ENCODE measurements at regions not wholly inside any gene's neighbourhood (a gene's known extent, or its start where the extent isn't known, plus 50 kb on each side); places are given as distances from the start of the nearest gene placed in this dataset.

DNA sequence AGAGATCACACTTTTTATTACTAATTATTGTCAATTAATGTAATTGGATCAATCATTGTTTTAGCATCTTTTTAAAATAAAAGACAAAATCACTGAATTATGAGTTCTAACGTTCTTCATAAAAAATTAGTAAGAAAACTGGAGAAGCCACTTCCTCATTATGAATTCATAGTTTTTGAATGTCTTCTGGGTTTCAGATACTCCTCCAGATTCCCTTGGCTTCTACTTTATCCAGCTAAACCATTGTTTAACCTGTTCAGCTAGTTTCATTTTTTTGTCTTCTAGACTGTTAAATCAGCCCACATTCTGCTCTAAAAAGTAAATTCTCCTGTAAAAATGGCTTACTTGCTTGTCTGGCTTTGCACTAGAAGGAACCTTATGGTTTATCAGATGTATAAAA lies 753.4 kb upstream of the ACVR2A start:
- no peak for DNase-seq (ENCODE audit: low read depth in 2 of 3, low spot score in 2 of 3)

DNA sequence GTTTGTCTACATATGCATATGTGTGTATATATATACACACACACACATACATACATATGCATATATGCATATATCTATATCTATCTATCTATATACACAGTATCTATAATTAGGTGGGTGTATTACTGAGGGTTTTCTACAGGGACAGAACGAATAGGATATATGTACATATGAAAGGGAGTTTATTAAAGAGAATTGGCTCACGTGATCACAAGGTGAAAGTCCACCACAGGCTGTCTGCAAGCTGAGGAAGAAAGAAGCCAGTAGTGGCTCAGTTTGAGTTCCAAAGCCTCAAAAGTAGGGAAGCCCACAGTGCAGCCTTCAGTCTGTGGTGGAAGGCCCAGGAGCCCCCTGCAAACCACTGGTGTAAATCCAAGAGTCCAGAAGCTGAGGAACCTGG lies 756.0 kb upstream of the ACVR2A start:
- DNase-seq (ENCODE audit: low read depth in 2 of 3, low spot score in 2 of 3), result no peak

DNA sequence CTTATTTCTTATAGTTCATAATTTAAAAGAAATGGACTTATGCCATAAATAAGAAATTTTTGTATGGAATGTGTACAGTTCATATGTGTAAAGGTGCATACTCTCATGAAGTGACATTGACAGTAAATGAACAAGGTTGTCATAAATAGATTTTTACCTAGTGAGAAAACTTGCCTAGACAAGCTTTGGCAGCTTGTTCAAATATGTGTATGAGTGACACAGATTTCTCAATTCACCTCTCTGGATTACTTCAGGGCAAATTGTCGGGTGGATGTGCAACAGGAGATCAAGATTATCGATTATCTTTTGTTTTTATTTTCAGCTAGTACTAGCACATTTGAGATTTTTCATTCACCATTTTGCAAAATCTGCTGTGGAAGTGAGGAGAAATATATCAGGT lies 758.1 kb upstream of the ACVR2A start:
- no peak for DNase-seq (ENCODE audit: low read depth in 2 of 3, low spot score in 2 of 3)

DNA sequence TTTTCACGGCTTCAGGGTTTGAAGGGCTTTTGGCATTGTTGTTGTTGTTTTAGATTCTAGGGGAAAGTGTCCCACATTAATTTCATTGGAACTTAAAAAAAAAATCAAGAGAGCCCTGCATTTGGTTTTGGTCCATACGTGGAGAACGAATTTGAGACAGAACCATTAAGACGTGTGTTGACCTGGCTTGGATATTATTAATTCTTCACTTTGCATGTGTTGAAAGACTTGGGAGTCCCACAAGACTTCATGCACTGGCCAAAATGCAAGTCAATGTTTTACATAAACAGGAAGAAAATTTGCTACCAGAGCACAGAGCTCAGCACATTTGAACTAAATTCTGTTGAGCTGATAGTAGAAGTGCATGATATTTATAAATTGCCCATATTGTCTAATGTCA lies 761.2 kb upstream of the ACVR2A start:
- no peak for DNase-seq (ENCODE audit: low read depth in 2 of 3, low spot score in 2 of 3)

DNA sequence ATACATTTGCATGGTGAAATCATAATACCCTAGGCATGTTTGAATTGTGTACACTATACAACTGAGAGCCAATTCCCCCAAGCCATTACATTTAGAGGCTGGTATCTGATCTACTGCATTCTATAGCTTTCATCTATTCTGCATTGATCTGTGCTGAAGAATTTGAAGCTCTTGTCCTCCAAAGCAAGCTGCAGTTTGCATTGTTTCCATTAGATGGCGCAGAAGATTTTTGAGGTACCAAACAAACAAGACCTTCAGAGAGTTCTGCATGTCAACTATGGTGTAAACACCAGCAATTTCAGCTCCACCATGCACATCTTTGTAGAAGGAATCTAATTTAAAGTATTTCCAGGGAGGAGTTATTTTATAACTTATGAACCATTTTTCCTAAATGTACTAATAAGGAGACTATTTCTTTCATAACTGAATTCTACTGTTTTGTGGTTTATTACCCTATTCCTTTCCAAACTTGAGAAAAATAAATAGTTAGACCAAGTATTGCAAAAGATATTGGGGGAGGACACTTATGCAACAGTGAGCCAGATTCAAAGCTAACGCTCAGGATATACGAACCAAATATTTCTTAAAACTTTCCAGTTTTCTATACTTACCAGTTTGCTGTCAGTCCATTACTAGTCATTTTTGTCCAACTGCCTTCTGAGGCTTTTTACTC lies 761.8 kb upstream of the ACVR2A start:
- peak in 1 of 3 experiments; percentile 14 for DNase-seq (ENCODE audit: low read depth in 2 of 3, low spot score in 2 of 3)

DNA sequence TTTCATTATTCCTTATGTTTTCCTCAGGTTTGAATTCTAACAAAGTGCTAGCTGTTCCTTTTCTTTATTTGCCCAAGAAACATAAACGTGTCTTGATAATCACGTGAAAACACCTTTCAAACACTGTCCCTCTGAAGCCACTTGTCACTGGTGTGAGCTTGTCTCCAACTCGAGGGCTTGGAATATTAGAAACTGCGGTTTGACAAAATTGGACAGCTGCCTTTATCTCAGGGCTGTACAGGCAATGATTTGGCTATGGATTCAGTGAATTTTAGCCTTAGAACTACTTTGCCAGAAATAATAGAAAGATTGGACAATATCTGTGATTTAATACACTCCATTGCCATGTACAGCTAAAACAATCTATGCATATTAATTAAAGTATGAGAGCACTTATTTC lies 763.0 kb upstream of the ACVR2A start:
- DNase-seq (ENCODE audit: low read depth in 2 of 3, low spot score in 2 of 3), result no peak

DNA sequence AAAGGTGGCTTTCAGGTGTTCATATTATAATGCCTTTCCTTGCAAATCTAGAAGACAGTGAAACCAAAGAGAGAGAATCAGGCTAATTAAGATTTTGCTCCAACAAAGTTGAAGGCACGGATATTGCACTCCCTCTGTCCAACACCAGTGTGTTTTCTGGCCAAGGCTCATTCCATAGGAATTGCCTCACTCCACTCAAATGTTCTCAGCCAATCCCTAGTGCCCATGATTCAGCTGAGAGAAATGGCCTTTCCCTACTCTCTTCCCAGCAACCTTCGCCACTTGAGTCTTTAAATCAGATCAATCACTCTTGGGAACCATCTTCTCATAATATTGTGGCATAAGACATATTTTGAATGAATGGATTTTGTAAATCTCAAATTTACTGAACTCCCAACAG lies 768.2 kb upstream of the ACVR2A start:
- no peak for DNase-seq (ENCODE audit: low read depth in 2 of 3, low spot score in 2 of 3)

DNA sequence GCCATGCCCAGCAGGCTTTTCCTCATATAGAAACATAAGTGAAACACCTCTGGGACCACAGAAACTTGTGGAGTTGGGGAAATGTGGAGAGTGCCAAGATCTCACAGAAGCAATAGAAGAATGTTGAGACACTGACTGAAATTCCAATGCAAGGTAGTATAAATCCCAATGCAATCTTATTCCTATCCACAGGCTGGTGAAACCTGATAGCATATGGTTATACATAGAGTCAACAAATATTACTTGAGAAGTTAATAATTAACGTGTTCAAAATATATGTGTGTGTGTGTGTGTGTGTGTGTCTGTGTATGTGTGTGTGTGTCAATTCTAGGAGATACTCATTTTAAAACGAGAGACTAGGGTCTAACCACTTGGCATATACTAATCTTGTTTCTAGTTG lies 776.8 kb upstream of the ACVR2A start:
- no peak for DNase-seq (ENCODE audit: low read depth in 2 of 3, low spot score in 2 of 3)

DNA sequence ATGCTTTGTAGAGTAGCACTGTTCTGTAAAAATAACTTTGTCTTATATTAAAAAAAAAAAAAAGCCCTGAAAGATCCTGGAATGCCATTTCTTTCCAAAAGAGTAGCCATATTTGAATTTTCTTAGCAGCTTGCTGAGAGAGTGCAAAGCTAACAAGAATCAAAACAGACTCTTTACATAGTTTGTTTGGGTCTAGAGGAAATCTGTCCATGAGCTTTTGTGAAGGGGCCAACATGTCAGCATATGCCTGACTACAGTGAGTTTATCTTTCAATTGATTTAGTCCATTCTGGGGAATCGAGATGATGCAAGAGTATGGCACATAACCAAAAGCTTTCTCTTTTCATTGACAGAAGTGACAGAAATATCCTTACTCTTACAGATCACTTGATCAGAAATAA lies 777.7 kb upstream of the ACVR2A start:
- DNase-seq (ENCODE audit: low read depth in 2 of 3, low spot score in 2 of 3), result no peak

DNA sequence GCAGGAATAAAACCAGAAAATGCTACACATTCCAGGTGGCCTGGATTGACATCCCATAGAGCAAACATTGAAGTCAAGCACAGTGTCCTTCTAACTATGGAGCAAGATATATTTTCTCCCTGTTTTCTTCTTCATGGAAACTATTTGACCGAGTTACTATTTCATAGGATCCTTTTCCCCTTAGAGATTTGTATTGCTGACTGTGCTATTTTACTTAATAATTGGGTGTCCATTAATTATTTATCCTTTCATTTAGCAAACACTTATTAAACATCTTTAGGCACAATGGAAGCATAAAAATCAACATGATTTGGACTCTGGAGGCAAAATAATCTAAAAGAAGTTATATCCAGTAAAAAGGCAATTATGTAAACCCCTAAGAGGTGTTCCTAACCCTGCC lies 782.8 kb upstream of the ACVR2A start:
- DNase-seq (ENCODE audit: low read depth in 2 of 3, low spot score in 2 of 3), result no peak

DNA sequence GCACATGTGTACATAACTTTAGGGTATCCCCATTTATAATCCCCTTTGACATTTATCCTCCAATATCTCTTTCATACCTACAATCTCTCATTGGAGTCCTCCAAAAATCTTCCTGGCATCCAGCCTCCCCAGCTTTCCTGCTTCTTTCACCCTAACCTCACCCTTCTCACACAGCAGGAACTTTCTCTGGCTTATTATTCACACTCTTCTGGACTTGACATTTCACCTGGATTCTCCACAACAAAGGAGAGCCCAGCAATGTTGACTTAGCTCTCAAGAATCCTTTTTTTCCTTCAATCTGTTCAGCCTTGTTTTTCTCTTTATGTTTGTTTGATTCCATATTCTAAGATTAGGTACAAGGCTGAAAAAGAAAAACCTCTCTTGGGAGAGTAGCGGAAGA lies 783.6 kb upstream of the ACVR2A start:
- no peak for DNase-seq (ENCODE audit: low read depth in 2 of 3, low spot score in 2 of 3)

DNA sequence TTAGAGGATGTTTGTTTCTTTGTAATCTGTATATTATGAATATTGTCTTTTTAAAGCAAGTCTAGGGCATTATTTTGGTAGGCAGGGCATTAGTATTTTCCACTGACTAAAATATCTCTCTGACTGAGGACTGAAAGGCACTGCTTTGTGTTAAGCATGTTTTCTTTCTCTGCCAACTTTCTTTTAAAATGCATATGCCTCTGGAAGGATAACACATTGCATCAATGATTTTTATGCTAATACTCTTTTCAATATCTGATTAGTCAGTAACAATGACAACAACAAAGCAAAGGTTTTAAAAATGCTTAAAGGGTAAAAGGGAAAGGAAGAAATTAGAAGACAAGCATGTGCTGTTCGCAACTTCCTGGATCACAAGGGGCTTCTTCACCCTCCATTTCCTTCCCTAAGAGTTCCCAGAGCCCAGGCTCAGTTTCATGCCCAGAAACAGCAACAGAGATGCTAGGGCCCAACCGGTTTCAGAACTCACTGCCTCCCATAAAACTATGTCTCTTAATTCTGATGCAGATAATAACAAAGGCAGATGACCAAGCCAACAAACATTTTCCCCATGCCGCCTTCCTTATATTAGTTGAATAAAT lies 786.8 kb upstream of the ACVR2A start:
- no peak for DNase-seq (ENCODE audit: low read depth in 2 of 3, low spot score in 2 of 3)

DNA sequence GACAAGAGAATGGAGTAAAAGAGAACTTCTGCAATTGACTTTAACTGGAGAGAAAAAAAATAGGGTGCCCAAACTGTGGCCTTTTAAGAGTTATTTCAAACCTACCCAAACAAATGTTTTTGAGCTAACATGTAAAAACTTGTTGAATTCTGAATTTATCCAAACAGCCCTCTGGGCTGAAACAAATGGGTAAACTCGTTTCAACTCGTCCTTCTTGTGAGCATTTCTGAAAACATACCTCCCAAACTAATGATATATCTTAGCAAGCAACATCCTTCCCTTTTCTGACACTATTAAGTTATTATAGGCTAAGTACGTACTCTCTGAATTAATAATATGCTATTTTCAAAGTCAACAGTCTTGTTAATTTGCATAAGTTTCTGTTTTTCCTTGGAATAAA lies 793.0 kb upstream of the ACVR2A start:
- no peak for DNase-seq (ENCODE audit: low read depth in 2 of 3, low spot score in 2 of 3)

DNA sequence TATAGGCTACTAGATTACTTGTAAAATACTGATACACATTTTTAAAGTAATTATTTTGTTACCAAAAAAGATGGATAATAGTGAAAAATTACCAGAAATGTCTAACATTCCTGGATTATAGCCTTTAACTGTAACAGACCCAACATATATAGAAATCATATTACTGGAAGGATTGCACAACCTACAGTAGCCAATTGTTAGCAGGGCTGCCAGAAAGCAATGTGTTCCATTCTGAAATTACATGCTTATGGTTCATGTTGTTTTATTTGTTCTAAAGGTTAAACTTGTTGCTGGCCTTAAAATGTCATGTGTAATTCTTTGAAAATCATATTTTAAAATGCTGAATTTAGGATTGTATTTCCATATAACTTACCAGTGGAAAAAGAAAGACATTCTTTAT lies 793.6 kb upstream of the ACVR2A start:
- no peak for DNase-seq (ENCODE audit: low read depth in 2 of 3, low spot score in 2 of 3)

DNA sequence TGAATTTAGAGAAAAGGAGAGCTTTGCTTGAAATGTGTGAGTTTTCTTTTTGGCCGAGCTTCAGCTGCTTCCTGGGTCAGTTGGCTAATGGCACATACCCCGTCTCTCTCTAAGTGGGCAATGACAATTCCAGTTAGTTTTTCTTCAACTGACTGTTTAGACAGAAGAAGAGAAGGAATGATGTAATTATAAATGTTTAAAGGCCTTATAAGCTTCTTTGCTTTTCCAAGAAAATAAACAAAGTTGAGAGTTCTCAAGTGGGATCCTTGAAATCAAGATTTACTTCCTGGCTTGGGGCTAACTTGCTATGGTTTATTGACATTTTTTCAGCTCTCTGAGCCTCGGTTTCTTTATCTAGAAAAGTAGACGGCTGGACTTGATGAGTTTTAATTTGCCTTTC lies 794.9 kb upstream of the ACVR2A start:
- DNase-seq (ENCODE audit: low read depth in 2 of 3, low spot score in 2 of 3), result no peak

DNA sequence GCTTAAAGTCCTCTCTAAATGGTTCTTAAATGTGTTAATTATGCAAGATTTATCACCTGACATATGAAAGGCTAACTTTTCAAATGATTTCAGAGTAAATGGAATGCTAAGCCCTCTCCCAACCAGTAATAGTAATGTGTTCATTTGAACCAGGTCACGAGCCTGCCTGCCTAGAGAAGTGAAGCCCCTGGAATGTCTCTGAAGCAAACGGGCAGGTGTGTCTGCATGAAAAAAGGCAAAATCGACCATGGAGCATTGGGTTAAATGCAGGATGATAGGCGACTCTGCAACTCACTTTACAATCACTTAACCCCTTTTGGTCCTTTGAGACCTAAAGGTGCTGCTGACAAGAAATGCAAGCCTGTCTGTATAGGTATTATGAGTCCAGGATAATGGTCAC lies 798.4 kb upstream of the ACVR2A start:
- DNase-seq (ENCODE audit: low read depth in 2 of 3, low spot score in 2 of 3), result no peak

DNA sequence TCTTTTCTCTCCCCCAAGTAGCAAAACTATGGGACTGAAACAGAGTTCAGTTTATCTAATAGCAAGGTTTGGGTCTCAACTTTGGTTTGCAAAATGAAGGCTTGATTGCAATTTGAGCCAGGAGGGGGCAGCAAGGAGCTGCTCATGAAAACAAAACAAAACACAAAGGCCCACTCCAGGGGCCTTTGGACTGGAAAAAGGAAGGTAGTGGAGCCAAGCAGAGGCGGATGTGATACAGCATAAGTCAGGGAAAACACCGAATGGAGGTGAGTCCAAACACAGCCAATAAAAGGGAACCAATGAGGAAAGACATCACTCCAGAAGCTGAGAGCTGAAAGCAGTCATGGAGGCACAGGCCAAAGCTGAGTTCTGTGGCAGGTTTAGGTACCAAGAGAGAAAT lies 799.7 kb upstream of the ACVR2A start:
- DNase-seq (ENCODE audit: low read depth in 2 of 3, low spot score in 2 of 3), result no peak

DNA sequence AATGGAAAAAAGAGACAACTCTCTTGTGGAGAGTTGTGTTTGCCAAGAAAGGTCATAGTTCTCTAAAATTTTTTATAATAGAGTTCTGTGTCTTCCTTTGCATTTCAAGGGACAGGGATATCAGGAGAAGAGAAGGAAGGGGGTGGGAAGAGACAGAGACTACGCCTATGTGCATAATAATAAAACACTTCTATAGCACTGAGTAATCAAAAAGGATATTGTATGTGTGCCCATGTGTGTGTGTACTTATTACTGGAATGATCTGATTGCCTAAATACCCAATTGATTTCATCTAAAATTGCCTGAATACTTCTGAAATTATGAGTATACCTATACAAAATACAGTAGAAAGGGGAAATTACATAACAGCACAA lies 803.7 kb upstream of the ACVR2A start:
- DNase-seq (ENCODE audit: low read depth in 2 of 3, low spot score in 2 of 3), result no peak

DNA sequence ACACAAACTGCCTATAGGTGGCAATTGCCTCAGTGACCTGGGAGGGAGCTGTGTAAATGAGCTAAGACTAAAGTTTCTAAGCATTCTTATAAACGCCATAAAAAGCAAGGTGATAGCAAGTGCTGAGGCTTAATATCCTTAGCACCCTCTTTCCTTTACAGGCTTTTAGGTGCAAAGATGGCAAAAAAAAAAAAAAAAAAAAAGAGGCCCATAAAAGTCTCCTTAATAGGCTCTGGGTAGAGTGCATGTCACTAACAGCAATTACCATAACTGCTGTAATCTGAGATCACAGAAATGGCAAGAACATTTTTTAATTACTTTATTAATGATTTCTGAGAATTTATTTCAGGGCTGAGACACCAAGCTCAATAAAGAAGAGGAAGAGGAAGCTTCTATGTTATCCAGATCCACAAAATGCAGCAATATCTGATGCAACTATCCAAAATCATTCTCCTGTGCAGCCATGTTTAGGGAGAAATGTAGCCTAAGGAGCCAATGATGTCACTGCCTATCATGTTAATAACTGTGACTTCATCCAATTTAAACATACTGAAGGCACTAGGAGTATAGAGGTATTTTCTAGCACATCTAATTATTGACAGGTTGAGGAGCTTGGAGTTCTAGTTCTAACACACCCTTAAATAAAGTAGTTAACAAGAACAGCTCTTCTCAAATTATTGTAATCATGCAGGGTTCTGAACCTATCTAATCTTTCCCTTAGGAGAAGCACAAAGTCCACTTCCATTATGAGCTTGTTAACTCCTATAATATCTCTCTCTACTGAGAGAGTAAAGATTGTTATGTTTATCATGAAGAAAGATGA lies 804.3 kb upstream of the ACVR2A start:
- no peak for DNase-seq (ENCODE audit: low read depth in 2 of 3, low spot score in 2 of 3)

DNA sequence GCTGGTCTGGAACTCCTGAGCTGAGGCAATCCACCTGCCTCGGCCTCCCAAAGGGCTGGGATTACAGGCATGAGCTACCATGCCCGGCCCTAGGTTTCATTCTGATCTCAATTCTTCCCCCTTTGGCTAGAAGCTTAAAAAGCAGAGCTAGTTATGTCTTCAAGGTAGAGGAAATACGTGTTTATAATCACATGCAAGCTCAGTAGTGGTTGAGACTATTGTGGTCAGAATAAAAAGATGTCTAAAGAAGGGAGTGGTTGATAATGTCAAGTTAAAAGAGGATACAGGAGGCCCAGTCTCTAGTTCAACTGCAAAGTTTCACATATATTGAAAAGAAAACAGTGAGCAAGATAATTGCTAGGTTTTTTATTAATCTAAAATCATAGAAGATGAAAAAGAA lies 807.8 kb upstream of the ACVR2A start:
- no peak for DNase-seq (ENCODE audit: low read depth in 2 of 3, low spot score in 2 of 3)

DNA sequence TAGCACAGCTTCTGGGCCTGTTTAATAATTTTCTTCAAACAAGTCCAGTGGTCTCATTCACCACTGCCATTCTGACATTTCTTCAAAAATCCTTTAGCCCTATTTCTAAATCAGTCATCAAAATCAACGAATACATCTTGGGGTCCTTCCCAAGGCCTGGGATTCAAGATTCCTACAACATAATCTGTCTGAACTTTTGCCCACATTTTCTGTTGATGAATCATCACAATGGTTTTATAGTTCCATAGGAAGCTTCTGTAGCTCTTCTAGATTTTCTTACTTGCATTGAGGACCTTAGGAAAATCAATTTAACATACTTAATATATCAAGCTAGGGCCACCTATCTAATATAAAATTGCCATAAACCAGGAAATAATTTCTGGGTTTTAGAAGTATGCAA lies 811.8 kb upstream of the ACVR2A start:
- DNase-seq (ENCODE audit: low read depth in 2 of 3, low spot score in 2 of 3), result no peak

DNA sequence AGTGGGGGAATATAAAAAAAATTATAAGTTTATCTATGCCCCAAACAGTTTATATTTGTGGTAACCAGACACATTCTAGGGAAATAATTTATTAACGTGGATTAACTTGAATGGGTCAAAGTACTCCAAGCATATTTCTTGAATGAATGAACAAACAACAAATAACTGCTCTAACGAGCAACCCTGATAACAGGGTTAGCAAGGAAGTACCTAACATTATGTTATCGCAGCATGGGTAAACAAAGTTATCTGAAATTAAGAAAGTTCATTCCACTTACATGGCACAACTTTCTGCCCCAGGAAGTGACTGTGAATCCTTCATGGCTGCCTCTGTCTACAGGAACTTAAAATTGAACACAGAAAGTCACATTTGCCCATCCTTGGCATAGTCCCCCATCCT lies 812.9 kb upstream of the ACVR2A start:
- DNase-seq (ENCODE audit: low read depth in 2 of 3, low spot score in 2 of 3), result no peak

Data from activated CD8-positive, alpha-beta memory T cell treated with anti-CD3 and anti-CD28 coated beads for 48 hours (primary cell).